AG04450 (cell line): ENCODE measurements at regions not wholly inside any gene's neighbourhood (a gene's known extent, or its start where the extent isn't known, plus 50 kb on each side); places are given as distances from the start of the nearest gene placed in this dataset.

ENCODE experiments used
- CTCF ChIA-PET: fragments of 300-600, 350-600 bp; formaldehyde crosslinking; extraction: SDS; loops from one replicate; lab custom pipeline; 2022; ENCODE audit warnings: antibody characterized with exemption, inconsistent platforms; lab: Charles Lee
- POLR2A ChIA-PET: fragments of 350-600 bp; formaldehyde crosslinking; extraction: SDS; loops from one replicate; lab custom pipeline; 2021; ENCODE audit warnings: antibody characterized with exemption, inconsistent platforms; lab: Yijun Ruan, JAX
- DNase-seq: peaks from one replicate; pipeline ENCODE4 v3.0.0-alpha.2; 2011; ENCODE audit warnings: low read depth, low spot score
- H3K27ac ChIP-seq: one replicate; pipeline ENCODE4 v1.5.1; 2012; ENCODE audit warnings: low read depth, low read length, control low read depth
- H3K27me3 ChIP-seq: one replicate; pipeline ENCODE4 v1.6.0; 2012; ENCODE audit warnings: low read length; ENCODE audit not compliant: control insufficient read depth, insufficient read depth
- H3K4me3 ChIP-seq: 2 replicates; pipeline ENCODE4 v1.5.1; 2011; ENCODE audit warnings: mild to moderate bottlenecking, low read depth, low read length, control low read depth
- H3K9me3 ChIP-seq: 2 replicates; pipeline ENCODE4 v1.5.1; 2012; ENCODE audit warnings: low read length; ENCODE audit not compliant: control insufficient read depth, insufficient read depth
- TF ChIP-seq, protein P1 (sequence below): IDR thresholded peaks from 2 replicates; pipeline ENCODE4 v1.5.1; 2011; ENCODE audit warnings: low read depth, low read length, control low read depth, inconsistent platforms

DNA sequence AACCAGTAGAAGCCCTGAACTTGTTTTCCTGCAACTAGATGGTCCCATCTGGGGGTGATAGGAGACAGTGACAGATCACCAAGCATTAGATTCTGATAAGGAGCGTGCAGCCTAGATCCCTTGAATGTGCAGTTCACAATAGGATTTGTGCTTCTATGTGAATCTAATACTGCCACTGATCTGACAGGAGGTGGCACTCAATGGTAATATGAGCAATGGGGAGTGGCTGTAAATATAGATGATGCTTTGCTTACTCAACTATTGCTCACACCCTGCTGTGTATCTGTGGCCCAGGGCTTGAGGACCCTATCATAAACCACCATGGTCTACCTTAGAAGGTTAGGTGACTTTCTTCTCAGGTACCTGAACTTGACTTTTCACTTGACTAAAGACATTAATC lies 417.1 kb upstream of the ARHGEF26 start:
- Histone ChIP-seq H3K27me3 (no peaks in the 10 kb centered on the region), H3K4me3 (no peak overlapping the region), H3K9me3 (no peaks in the 10 kb centered on the region), H3K27ac (no peak overlapping the region)
- TF ChIP-seq, protein P1, sequence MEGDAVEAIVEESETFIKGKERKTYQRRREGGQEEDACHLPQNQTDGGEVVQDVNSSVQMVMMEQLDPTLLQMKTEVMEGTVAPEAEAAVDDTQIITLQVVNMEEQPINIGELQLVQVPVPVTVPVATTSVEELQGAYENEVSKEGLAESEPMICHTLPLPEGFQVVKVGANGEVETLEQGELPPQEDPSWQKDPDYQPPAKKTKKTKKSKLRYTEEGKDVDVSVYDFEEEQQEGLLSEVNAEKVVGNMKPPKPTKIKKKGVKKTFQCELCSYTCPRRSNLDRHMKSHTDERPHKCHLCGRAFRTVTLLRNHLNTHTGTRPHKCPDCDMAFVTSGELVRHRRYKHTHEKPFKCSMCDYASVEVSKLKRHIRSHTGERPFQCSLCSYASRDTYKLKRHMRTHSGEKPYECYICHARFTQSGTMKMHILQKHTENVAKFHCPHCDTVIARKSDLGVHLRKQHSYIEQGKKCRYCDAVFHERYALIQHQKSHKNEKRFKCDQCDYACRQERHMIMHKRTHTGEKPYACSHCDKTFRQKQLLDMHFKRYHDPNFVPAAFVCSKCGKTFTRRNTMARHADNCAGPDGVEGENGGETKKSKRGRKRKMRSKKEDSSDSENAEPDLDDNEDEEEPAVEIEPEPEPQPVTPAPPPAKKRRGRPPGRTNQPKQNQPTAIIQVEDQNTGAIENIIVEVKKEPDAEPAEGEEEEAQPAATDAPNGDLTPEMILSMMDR, result no peak
- no peak for DNase-seq
- ChIA-PET POLR2A (no interaction called here), CTCF (no interaction called here)

DNA sequence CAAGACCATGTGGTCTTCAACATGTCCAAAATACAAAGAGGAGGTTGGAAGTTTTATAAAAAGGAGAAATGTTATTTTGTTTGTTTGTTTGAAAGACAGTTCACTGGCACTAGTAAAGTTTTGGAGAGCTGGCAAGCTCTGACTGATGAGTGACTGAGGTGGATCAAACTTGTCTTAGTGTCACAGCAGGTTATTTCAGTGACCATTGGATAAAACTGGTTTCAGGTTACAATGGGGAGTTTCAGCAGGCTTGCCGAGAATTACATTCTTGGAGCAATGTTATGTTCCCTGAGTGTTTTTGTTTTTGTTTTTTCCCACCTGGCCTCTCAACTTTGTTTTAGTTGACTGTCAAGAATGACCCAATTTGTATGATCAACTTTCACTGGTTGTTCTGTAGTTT lies 414.5 kb upstream of the ARHGEF26 start:
- TF ChIP-seq, protein P1, result no peak
- DNase-seq, result no peak
- Histone ChIP-seq H3K9me3 (no peaks in the 10 kb centered on the region), H3K27me3 (no peaks in the 10 kb centered on the region), H3K27ac (no peak overlapping the region), H3K4me3 (no peak overlapping the region)
- POLR2A ChIA-PET, result no interaction called here
- CTCF ChIA-PET, result no interaction called here

DNA sequence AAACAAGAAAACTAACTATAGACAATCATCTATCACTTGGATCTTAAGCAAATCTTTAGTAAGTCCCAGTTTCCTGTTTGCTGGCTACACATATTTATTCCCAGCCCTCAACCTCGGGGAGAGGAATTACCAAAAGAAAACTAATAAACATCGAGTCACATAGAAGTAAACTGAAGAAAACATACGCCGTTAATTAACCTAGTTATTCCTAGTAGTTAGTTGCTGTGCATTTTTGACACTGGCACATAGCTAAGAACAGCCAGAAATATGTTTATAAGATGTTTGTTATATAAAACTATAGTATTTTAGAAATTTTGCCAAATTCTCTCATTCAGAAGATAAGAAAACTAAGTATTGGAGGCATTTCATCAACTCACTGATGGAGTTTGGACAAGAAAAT lies 407.2 kb upstream of the ARHGEF26 start:
- Histone ChIP-seq H3K27ac (no peak overlapping the region), H3K4me3 (no peak overlapping the region), H3K9me3 (no peaks in the 10 kb centered on the region), H3K27me3 (no peaks in the 10 kb centered on the region)
- TF ChIP-seq, protein P1, result no peak
- DNase-seq, result no peak
- ChIA-PET CTCF (no interaction called here), POLR2A (no interaction called here)

DNA sequence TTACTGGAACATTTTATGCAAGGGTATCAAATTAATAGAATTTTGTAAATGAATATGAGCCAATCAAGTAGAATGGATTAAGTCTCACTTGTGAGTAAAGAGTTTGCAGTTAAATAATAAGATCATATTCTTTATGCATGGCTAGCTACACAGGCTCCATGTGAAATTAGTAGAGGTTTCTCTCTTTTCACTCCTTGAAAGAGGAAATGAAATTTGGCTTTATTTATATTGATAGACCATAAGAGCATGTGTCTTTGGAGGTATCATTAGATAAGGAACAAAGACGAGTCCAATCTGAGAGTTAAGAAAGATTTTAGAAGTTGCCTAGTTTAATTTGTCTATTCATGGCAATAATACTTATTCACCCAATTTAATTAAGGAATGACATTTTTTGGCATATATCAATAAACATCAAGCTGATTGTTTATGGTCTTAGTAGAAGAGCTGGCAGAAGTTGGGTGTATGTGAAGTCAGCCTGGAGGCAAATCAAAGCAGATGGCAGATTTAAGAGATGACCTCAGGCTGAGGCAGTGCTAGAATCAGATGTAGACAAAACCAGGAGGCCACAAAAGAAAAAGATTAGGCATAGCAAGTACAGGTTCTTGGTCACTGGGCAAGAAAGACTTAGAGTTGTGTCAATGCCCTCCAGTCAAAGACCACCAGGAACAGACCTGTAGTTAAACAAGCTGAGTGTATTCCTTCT lies 406.5 kb upstream of the ARHGEF26 start:
- H3K9me3 ChIP-seq, result no peaks in the 10 kb centered on the region
- H3K27ac ChIP-seq, result no peak overlapping the region
- no peak for DNase-seq
- ChIA-PET POLR2A (no interaction called here), CTCF (no interaction called here)
- H3K27me3 ChIP-seq, result no peaks in the 10 kb centered on the region
- no peak overlapping the region for H3K4me3 ChIP-seq
- TF ChIP-seq, protein P1, result no peak

DNA sequence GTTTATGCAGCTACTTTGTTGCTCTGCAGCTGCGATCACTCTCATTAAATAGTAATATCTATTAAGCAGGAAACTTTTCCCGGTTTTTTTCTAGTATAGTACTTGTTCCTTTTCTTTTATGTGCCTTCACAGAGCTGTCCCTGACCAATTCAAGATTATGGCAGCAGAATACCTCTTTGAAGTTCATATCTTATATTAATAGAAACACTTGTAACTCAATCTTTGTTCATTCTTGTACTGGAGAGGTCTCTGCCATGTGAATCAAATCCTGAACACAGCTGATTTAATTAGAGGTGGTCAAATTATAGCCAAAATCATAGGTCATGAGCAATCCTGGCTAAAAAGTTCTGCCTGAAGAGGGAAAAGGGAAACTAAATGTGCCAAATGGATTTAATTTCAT lies 399.0 kb upstream of the ARHGEF26 start:
- no peaks in the 10 kb centered on the region for H3K9me3 ChIP-seq
- CTCF ChIA-PET, result no interaction called here
- TF ChIP-seq, protein P1, result no peak
- no peaks in the 10 kb centered on the region for H3K27me3 ChIP-seq
- no peak overlapping the region for H3K27ac ChIP-seq
- POLR2A ChIA-PET, result no interaction called here
- DNase-seq, result no peak
- no peak overlapping the region for H3K4me3 ChIP-seq
